ENCODE measurements at regions not wholly inside any gene's neighbourhood (a gene's known extent, or its start where the extent isn't known, plus 50 kb on each side); places are given as distances from the start of the nearest gene placed in this dataset.

DNA sequence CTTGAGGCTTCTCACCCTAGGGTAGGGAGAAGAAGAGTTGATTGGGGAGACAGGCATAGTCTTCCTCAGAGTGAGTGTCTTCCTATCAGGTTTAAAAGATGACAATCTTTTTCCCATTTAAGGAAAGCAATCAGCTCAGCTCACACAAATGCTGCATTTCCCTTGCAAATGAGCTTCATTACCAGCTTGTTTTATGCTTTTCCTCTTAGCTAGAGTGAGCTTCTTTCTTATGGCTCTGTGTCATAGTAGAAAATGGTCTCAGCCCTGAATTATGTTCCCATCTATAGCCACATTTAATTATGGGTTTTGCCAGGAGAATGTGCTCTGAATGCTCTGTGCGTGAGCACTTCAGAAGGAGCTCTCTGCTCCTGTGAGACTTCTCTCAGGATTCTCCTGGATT lies 112.8 kb upstream of the NCK2 start:
- Histone ChIP-seq H3K18ac (ENCODE audit: low read depth, low read length) (no peak overlapping the region), H3K27me3 (ENCODE audit: control insufficient read depth, insufficient read depth, low read length) (peaks cover 42% of the 10 kb centered on the region), H3K4ac (ENCODE audit: low read depth, low read length) (no peak overlapping the region), H3K4me2 (ENCODE audit: low read depth, low read length) (no peak overlapping the region), H2AK9ac (replicated peaks; ENCODE audit: low read depth, low read length, poor library complexity) (no peak overlapping the region), H4K91ac (ENCODE audit: insufficient read depth, low read depth, low read length) (no peak overlapping the region), H2BK120ac (ENCODE audit: low read depth, low read length) (no peak overlapping the region), H3K9me1 (ENCODE audit: insufficient read depth, low read length) (no peaks in the 10 kb centered on the region), H4K8ac (ENCODE audit: low read depth in 2 of 2, low read length in 2 of 2) (no peak overlapping the region), H2BK5ac (ENCODE audit: low read depth, low read length, poor library complexity, severe bottlenecking) (no peak overlapping the region), H2BK20ac (ENCODE audit: low read depth, low read length) (no peak overlapping the region), H2AK5ac (ENCODE audit: low read depth, low read length) (no peak overlapping the region), H3K9ac (ENCODE audit: low read depth, low read length) (no peak overlapping the region), H3K23ac (ENCODE audit: low read depth, low read length) (no peak overlapping the region), H3K4me3 (ENCODE audit: insufficient read depth, low read depth, low read length) (no peak overlapping the region), H3K4me1 (ENCODE audit: control insufficient read depth, insufficient read depth, low read length) (no peaks in the 10 kb centered on the region), H3K36me3 (ENCODE audit: control insufficient read depth, insufficient read depth, low read length) (no peaks in the 10 kb centered on the region), H3K79me1 (ENCODE audit: low read depth in 1 of 2, low read length in 2 of 2) (no peaks in the 10 kb centered on the region), H3K14ac (replicated peaks; ENCODE audit: low read depth, low read length) (no peak overlapping the region), H2AFZ (replicated peaks; ENCODE audit: low read length, poor library complexity) (no peak overlapping the region), H3K9me3 (ENCODE audit: control insufficient read depth, insufficient read depth, low read length) (no peaks in the 10 kb centered on the region), H3K56ac (ENCODE audit: extremely low read depth, insufficient read depth, low read length) (no peak overlapping the region), H4K5ac (ENCODE audit: low read depth, low read length) (no peak overlapping the region), H2BK15ac (ENCODE audit: low read depth, low read length) (no peak overlapping the region), H3K27ac (ENCODE audit: insufficient read depth, low read length) (no peak overlapping the region), H4K20me1 (ENCODE audit: insufficient read depth, low read length) (no peaks in the 10 kb centered on the region)
- DNase-seq (no peak), ATAC-seq (ENCODE audit: low read depth) (no peak)
- BruUV-seq (replicated peaks), result no TSS peak
- ChIA-PET POLR2A (ENCODE audit: unreplicated experiment) (no interaction called here), CTCF (no interaction called here)
- intact Hi-C loops (cut with micrococcal nuclease), result no loop called here
- dilution Hi-C loops (cut with HindIII; ENCODE audit: low sequenced_read_pairs, unreplicated experiment), result no loop called here
- TF ChIP-seq MXI1 (IDR thresholded peaks at IDR 0.05; ENCODE audit: borderline replicate concordance, low read depth, low read length), result no peak
- TF ChIP-seq POLR2A (IDR thresholded peaks at IDR 0.05; ENCODE audit: low read depth, low read length), result no peak
- no peak for TF ChIP-seq RFX5 (IDR thresholded peaks at IDR 0.05; ENCODE audit: low read depth, low read length)
- no peak for TF ChIP-seq BHLHE40 (IDR thresholded peaks at IDR 0.05; ENCODE audit: low read depth, low read length)
- in situ Hi-C loops (cut with MboI; ENCODE audit: low sequenced_read_pairs), result no loop called here
- WGBS, 2 experiments (ENCODE audit: extremely low coverage in 2 of 2, insufficient read length in 1 of 2), result no CpG with 5 or more reads among the region's 1 CpG
